ENCODE measurements at regions not wholly inside any gene's neighbourhood (a gene's known extent, or its start where the extent isn't known, plus 50 kb on each side); places are given as distances from the start of the nearest gene placed in this dataset.

- Mint-ChIP-seq H3K27ac (no peak overlapping the region), H3K27me3 (peaks cover 1% of the 10 kb centered on the region), H3K4me3 (no peak overlapping the region), H3K9me3 (no peaks in the 10 kb centered on the region), H3K4me1 (ENCODE audit: low read depth) (no peaks in the 10 kb centered on the region), H3K36me3 (ENCODE audit: low read depth) (no peaks in the 10 kb centered on the region)
- ChIA-PET POLR2A (no interaction called here), CTCF (no interaction called here)
- intact Hi-C loops (cut with micrococcal nuclease), result no loop called here
- no peak for ATAC-seq
- TF ChIP-seq CTCF (IDR thresholded peaks at IDR 0.05), result no peak
- DNase-seq, result no peak
Observed at GRCh38 chr4:186481998-186482790, 73.2 kb downstream of the MTNR1A start.

GRCh38 chr4:186475202-186475601, 80.2 kb downstream of the MTNR1A start:
- ATAC-seq, result no peak
- H3K27me3 Mint-ChIP-seq, result no peaks in the 10 kb centered on the region

GRCh38 chr4:186473933-186474332, 81.4 kb downstream of the MTNR1A start:
- intact Hi-C loops (cut with micrococcal nuclease), result no loop called here
- ChIA-PET CTCF (no interaction called here), POLR2A (no interaction called here)
- ATAC-seq (no peak), DNase-seq (no peak)
- Mint-ChIP-seq H3K4me3 (no peak overlapping the region), H3K4me1 (ENCODE audit: low read depth) (no peaks in the 10 kb centered on the region), H3K9me3 (no peaks in the 10 kb centered on the region), H3K27me3 (no peaks in the 10 kb centered on the region), H3K27ac (no peak overlapping the region), H3K36me3 (ENCODE audit: low read depth) (no peaks in the 10 kb centered on the region)
- no peak for TF ChIP-seq CTCF (IDR thresholded peaks at IDR 0.05)

More at GRCh38 chr4:186475202-186475601, 80.2 kb downstream of the MTNR1A start:
- no peak for TF ChIP-seq CTCF (IDR thresholded peaks at IDR 0.05)
- H3K9me3 Mint-ChIP-seq, result no peaks in the 10 kb centered on the region
- H3K36me3 Mint-ChIP-seq (ENCODE audit: low read depth), result no peaks in the 10 kb centered on the region
- intact Hi-C loops (cut with micrococcal nuclease), result no loop called here
- H3K27ac Mint-ChIP-seq, result no peak overlapping the region
- no peaks in the 10 kb centered on the region for H3K4me1 Mint-ChIP-seq (ENCODE audit: low read depth)
- DNase-seq, result no peak
- no peak overlapping the region for H3K4me3 Mint-ChIP-seq
- POLR2A ChIA-PET, result no interaction called here
- CTCF ChIA-PET, result no interaction called here

- Mint-ChIP-seq H3K36me3 (ENCODE audit: low read depth) (no peaks in the 10 kb centered on the region), H3K27me3 (no peaks in the 10 kb centered on the region), H3K4me1 (ENCODE audit: low read depth) (no peaks in the 10 kb centered on the region), H3K4me3 (no peak overlapping the region), H3K9me3 (no peaks in the 10 kb centered on the region), H3K27ac (no peak overlapping the region)
- DNase-seq (no peak), ATAC-seq (no peak)
- TF ChIP-seq CTCF (IDR thresholded peaks at IDR 0.05), result peak; percentile 13
- intact Hi-C loops (cut with micrococcal nuclease), result no loop called here
- POLR2A ChIA-PET, result no interaction called here
- CTCF ChIA-PET, result no interaction called here
Observed at GRCh38 chr4:186472948-186473347, 82.4 kb downstream of the MTNR1A start.

- H3K4me3 Mint-ChIP-seq, result no peak overlapping the region
- no peak for ATAC-seq
- no peaks in the 10 kb centered on the region for H3K36me3 Mint-ChIP-seq (ENCODE audit: low read depth)
- DNase-seq, result no peak
- no peaks in the 10 kb centered on the region for H3K27me3 Mint-ChIP-seq
- H3K9me3 Mint-ChIP-seq, result no peaks in the 10 kb centered on the region
- H3K4me1 Mint-ChIP-seq (ENCODE audit: low read depth), result no peaks in the 10 kb centered on the region
- POLR2A ChIA-PET, result no interaction called here
- no peak for TF ChIP-seq CTCF (IDR thresholded peaks at IDR 0.05)
- CTCF ChIA-PET, result interaction anchor here (0.7 kb wide), 1 partner anchor 30 kb away, joined by 3 read pairs; no protein-coding TSS in a partner anchor
- no peak overlapping the region for H3K27ac Mint-ChIP-seq
- intact Hi-C loops (cut with micrococcal nuclease), result no loop called here
Observed at GRCh38 chr4:186471441-186471840, 83.9 kb downstream of the MTNR1A start.

Measured in activated CD8-positive, alpha-beta T cell treated with anti-CD3 and anti-CD28 coated beads for 36 hours (primary cell).